Fibroblast of lung (primary cell): ENCODE measurements at regions not wholly inside any gene's neighbourhood (a gene's known extent, or its start where the extent isn't known, plus 50 kb on each side); places are given as distances from the start of the nearest gene placed in this dataset.

Experiments used
- EZH2 ChIP-seq: IDR thresholded peaks from 2 replicates; pipeline ENCODE4 v1.5.1; 2012; ENCODE audit warnings: low read length, control low read depth, mild to moderate bottlenecking; ENCODE audit errors: missing control alignments
- TF ChIP-seq, protein P1 (sequence below), 2 donors: IDR thresholded peaks in 1 of 2; conservative IDR thresholded peaks in 1 of 2; 1 replicate in 1 of 2; 2 replicates in 1 of 2; pipeline ENCODE4 v1.5.1; 2011 to 2012; ENCODE audit warnings: low read length in 2 of 2, control low read depth in 1 of 2, inconsistent platforms in 1 of 2, low read depth in 1 of 2, mild to moderate bottlenecking in 1 of 2

- TF ChIP-seq, protein P1, sequence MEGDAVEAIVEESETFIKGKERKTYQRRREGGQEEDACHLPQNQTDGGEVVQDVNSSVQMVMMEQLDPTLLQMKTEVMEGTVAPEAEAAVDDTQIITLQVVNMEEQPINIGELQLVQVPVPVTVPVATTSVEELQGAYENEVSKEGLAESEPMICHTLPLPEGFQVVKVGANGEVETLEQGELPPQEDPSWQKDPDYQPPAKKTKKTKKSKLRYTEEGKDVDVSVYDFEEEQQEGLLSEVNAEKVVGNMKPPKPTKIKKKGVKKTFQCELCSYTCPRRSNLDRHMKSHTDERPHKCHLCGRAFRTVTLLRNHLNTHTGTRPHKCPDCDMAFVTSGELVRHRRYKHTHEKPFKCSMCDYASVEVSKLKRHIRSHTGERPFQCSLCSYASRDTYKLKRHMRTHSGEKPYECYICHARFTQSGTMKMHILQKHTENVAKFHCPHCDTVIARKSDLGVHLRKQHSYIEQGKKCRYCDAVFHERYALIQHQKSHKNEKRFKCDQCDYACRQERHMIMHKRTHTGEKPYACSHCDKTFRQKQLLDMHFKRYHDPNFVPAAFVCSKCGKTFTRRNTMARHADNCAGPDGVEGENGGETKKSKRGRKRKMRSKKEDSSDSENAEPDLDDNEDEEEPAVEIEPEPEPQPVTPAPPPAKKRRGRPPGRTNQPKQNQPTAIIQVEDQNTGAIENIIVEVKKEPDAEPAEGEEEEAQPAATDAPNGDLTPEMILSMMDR (conservative IDR thresholded peaks at IDR 0.05 in 1 of 2, IDR thresholded peaks at IDR 0.05 in 1 of 2; ENCODE audit: low read depth in 1 of 2, low read length in 2 of 2) = no peak
- TF ChIP-seq EZH2 = no peak
These were observed 220.5 kb downstream of the ANKRD60 start for GRCh38 chr20:58007947-58008346.
